Smooth muscle cell (in vitro differentiated cells): ENCODE measurements at regions not wholly inside any gene's neighbourhood (a gene's known extent, or its start where the extent isn't known, plus 50 kb on each side); places are given as distances from the start of the nearest gene placed in this dataset.

Experiments used
- DNase-seq: peaks from one replicate; lab custom pipeline; 2025; ENCODE audit not compliant: unreplicated experiment; lab: John Stamatoyannopoulos, UW
- H2AFZ ChIP-seq: fragments of 200-600 bp; sonication (generic); 2 replicates; pipeline ENCODE4 v1.6.0; 2016; ENCODE audit warnings: antibody characterized with exemption, low read depth, mild to moderate bottlenecking
- H3F3A ChIP-seq: fragments of 200-600 bp; sonication (generic); 2 replicates; pipeline ENCODE4 v1.6.0; 2017; ENCODE audit warnings: antibody characterized with exemption, low read depth
- H3K27ac ChIP-seq: fragments of 200-600 bp; sonication (generic); 2 replicates; pipeline ENCODE4 v1.5.1; 2016; ENCODE audit warnings: low read depth, mild to moderate bottlenecking
- H3K27me3 ChIP-seq: fragments of 200-600 bp; sonication (generic); 2 replicates; pipeline ENCODE4 v1.6.1; 2016; ENCODE audit warnings: low read depth, mild to moderate bottlenecking
- H3K36me3 ChIP-seq: fragments of 200-600 bp; sonication (generic); 2 replicates; pipeline ENCODE4 v1.5.1; 2016; ENCODE audit warnings: low read depth
- H3K4me1 ChIP-seq: fragments of 200-600 bp; sonication (generic); 2 replicates; pipeline ENCODE4 v1.5.1; 2016; ENCODE audit warnings: low read depth
- H3K4me2 ChIP-seq: fragments of 200-600 bp; sonication (generic); 2 replicates; pipeline ENCODE4 v1.6.0; 2016; ENCODE audit warnings: mild to moderate bottlenecking
- H3K4me3 ChIP-seq: fragments of 200-600 bp; sonication (generic); 2 replicates; pipeline ENCODE4 v1.5.1; 2016; ENCODE audit warnings: mild to moderate bottlenecking
- H3K79me2 ChIP-seq: fragments of 200-600 bp; sonication (generic); 2 replicates; pipeline ENCODE4 v1.6.0; 2016; ENCODE audit warnings: low read depth, mild to moderate bottlenecking
- H3K9ac ChIP-seq: fragments of 200-600 bp; sonication (generic); 2 replicates; pipeline ENCODE4 v1.6.0; 2016; ENCODE audit warnings: low read depth
- H3K9me3 ChIP-seq: fragments of 200-600 bp; sonication (generic); replicated peaks from 2 replicates; pipeline ENCODE4 v1.5.1; 2016; ENCODE audit warnings: low read depth
- H4K20me1 ChIP-seq: fragments of 200-600 bp; sonication (generic); 2 replicates; pipeline ENCODE4 v1.6.0; 2016; ENCODE audit warnings: low read depth
- WGBS: methylation state at CpG from one replicate; pipeline ENCODE4 v1.1.7; 2016; ENCODE audit warnings: low lambda C conversion rate; 5-methylcytosine and 5-hydroxymethylcytosine counted together
- TF ChIP-seq, protein P1 (sequence below): fragments of 200-600 bp; sonication (generic); IDR thresholded peaks from 2 replicates; pipeline ENCODE4 v1.5.1; 2017; ENCODE audit warnings: borderline replicate concordance, mild to moderate bottlenecking, antibody characterized with exemption; ENCODE audit not compliant: insufficient read depth, poor library complexity, severe bottlenecking

DNA sequence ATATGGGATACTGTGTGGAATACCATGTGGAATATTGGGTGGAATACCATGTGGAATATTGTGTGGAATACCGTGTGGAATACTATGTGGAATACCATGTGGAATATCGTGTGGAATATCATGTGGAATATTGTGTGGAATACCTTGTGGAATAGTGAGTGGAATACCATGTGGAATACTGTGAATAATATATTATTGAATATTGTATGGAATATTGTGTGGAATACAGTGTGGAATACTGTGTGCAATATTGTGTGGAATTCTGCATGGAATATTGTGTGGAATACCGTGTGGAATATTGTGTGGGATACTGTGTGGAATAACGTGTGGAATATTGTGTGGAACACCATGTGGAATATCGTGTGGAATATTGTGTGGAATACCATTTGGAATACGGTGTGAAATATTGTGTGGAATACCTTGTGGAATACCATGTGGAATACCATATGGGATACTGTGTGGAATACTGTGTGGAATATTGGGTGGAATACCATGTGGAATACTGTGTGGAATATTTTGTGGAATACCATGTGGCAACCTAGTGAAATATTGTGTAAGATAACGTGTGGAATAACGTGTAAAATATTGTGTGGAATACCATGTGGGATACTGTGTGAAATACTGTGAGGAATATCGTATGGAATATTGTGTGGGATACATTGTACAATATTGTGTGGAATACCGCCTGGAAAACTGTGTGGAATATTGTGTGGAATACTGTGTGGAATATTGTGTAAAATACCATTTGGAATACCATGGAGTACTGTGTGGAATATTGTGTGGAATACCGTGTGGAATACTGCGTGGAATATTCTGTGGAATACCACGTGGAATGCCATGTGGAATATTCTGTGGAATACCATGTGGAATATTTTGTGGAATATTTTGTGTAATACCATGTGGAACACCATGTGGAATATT lies 133.9 kb upstream of the CHST15 start:
- WGBS = 72% methylated on average over 13 of the region's 13 CpGs
- Histone ChIP-seq H3K4me3 (no peak overlapping the region), H4K20me1 (no peaks in the 10 kb centered on the region), H3K4me1 (no peaks in the 10 kb centered on the region), H2AFZ (no peak overlapping the region), H3K36me3 (no peaks in the 10 kb centered on the region), H3K9ac (no peak overlapping the region), H3K9me3 (no peaks in the 10 kb centered on the region), H3F3A (no peaks in the 10 kb centered on the region), H3K27me3 (no peaks in the 10 kb centered on the region), H3K79me2 (no peaks in the 10 kb centered on the region), H3K4me2 (no peak overlapping the region), H3K27ac (no peak overlapping the region)
- DNase-seq = no peak
- TF ChIP-seq, protein P1, sequence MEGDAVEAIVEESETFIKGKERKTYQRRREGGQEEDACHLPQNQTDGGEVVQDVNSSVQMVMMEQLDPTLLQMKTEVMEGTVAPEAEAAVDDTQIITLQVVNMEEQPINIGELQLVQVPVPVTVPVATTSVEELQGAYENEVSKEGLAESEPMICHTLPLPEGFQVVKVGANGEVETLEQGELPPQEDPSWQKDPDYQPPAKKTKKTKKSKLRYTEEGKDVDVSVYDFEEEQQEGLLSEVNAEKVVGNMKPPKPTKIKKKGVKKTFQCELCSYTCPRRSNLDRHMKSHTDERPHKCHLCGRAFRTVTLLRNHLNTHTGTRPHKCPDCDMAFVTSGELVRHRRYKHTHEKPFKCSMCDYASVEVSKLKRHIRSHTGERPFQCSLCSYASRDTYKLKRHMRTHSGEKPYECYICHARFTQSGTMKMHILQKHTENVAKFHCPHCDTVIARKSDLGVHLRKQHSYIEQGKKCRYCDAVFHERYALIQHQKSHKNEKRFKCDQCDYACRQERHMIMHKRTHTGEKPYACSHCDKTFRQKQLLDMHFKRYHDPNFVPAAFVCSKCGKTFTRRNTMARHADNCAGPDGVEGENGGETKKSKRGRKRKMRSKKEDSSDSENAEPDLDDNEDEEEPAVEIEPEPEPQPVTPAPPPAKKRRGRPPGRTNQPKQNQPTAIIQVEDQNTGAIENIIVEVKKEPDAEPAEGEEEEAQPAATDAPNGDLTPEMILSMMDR = no peak

DNA sequence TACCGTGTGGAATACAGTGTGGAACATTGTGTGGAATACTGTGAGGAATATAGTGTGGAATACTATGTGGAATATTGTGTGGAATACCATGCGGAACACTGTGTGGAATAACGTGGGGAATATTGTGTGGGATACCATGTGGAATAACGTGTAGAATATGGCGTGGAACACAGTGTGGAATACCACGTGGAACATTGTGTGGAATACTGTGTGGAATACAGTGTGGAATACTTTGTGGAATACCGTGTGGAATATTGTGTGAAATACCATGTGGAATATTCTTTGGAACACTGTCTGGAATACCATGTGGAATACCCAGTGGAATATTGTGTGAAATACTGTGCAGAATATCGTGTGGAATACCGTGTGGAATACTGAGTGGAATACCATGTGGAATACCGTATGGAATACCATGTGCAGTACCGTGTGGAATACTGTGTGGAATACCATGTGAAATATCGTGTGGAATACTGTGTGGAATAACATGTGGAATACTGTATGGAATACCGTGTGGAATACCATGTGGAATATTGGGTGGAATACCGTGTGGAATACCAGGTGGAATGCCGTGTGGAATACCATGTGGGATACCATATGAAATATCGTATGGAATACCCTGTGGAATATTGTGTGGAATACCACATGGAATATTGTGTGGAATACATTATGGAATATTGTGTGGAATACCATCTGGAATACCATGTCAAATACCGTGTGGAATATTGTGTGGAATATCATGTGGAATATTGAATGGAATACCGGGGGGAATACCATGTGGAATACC lies 133.1 kb upstream of the CHST15 start:
- no peaks in the 10 kb centered on the region for H3K27me3 ChIP-seq
- WGBS = 93% methylated on average over 18 of the region's 18 CpGs
- H3K9me3 ChIP-seq = no peaks in the 10 kb centered on the region

DNA sequence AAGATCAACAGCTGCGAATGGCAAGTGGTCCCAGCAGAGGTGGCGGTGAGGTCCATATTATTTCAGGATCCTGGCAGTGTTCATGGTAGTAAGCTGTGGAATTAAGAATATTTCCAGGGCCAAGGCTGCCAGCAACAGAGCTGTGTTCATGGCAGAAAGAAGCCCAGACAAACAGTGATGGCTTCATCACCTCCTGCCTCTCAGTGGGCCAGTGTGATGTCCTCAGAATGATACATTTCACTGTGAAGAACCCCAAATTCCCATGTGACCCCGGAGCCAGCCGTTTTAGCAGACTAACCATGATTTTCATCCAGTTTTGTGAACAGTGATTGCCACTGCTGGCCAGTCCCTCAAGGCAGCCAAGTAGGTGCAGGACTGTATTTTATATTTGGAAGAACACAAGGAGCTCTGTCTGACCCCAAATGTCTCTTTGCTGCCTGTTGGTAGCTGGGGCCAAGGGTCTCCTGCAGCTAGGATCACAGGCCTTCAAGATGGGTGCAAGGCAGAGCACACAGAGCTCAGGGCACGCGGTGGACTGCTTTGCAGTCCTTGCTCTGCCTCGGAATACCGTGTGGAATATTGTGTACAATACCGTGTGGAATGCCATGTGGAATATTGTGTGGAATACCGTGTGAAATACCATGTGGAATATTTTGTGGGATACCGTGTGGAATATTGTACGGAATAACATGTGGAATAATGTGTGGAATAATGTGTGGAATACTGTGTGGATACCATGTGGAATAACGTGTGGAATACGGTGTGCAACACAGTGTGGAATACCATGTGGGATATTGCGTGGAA lies 132.3 kb upstream of the CHST15 start:
- Histone ChIP-seq H3F3A (no peaks in the 10 kb centered on the region), H4K20me1 (no peaks in the 10 kb centered on the region), H3K27ac (no peak overlapping the region), H3K36me3 (no peaks in the 10 kb centered on the region), H3K9me3 (no peaks in the 10 kb centered on the region), H3K27me3 (no peaks in the 10 kb centered on the region), H3K4me3 (no peak overlapping the region), H3K79me2 (no peaks in the 10 kb centered on the region), H2AFZ (no peak overlapping the region), H3K4me1 (peaks cover 6% of the 10 kb centered on the region), H3K4me2 (no peak overlapping the region), H3K9ac (no peak overlapping the region)
- no peak for DNase-seq
- TF ChIP-seq, protein P1 = no peak
- WGBS = 93% methylated on average over 15 of the region's 15 CpGs

More for the DNA sequence above, 133.1 kb upstream of the CHST15 start:
- Histone ChIP-seq H3K4me2 (no peak overlapping the region), H3K4me1 (peaks cover 6% of the 10 kb centered on the region), H3F3A (no peaks in the 10 kb centered on the region), H4K20me1 (no peaks in the 10 kb centered on the region), H3K9ac (no peak overlapping the region), H2AFZ (no peak overlapping the region), H3K4me3 (no peak overlapping the region), H3K27ac (no peak overlapping the region), H3K36me3 (no peaks in the 10 kb centered on the region), H3K79me2 (no peaks in the 10 kb centered on the region)
- no peak for DNase-seq
- TF ChIP-seq, protein P1 = no peak
